ENCODE measurements at regions not wholly inside any gene's neighbourhood (a gene's known extent, or its start where the extent isn't known, plus 50 kb on each side); places are given as distances from the start of the nearest gene placed in this dataset.

- no peak for DNase-seq (ENCODE audit: low spot score)
Measured at GRCh38 chr6:14665827-14666724, 548.5 kb downstream of the CD83 start.

- no peak for DNase-seq (ENCODE audit: low spot score)
Measured at GRCh38 chr6:14670806-14671205, 553.2 kb downstream of the CD83 start.

GRCh38 chr6:14671261-14671681 lies 553.7 kb downstream of the CD83 start:
- no peak for DNase-seq (ENCODE audit: low spot score)

- no peak for DNase-seq (ENCODE audit: low spot score)
Measured at GRCh38 chr6:14671937-14672336, 554.4 kb downstream of the CD83 start.

- DNase-seq (ENCODE audit: low spot score) = no peak
Measured at GRCh38 chr6:14673201-14673600, 555.6 kb downstream of the CD83 start.

- no peak for DNase-seq (ENCODE audit: low spot score)
Measured at GRCh38 chr6:14674458-14674857, 556.9 kb downstream of the CD83 start.

- DNase-seq (ENCODE audit: low spot score) = no peak
Measured at GRCh38 chr6:14674867-14675648, 557.5 kb downstream of the CD83 start.

GRCh38 chr6:14676064-14676463 lies 558.5 kb downstream of the CD83 start:
- no peak for DNase-seq (ENCODE audit: low spot score)

GRCh38 chr6:14676977-14677781 lies 559.6 kb downstream of the CD83 start:
- no peak for DNase-seq (ENCODE audit: low spot score)

- DNase-seq (ENCODE audit: low spot score) = no peak
Measured at GRCh38 chr6:14681699-14682487, 564.0 kb upstream of the JARID2 start.

- DNase-seq (ENCODE audit: low spot score) = no peak
Measured at GRCh38 chr6:14682812-14683211, 563.1 kb upstream of the JARID2 start.

GRCh38 chr6:14689639-14690038 lies 556.2 kb upstream of the JARID2 start:
- no peak for DNase-seq (ENCODE audit: low spot score)

- no peak for DNase-seq (ENCODE audit: low spot score)
Measured at GRCh38 chr6:14690120-14691056, 555.5 kb upstream of the JARID2 start.

GRCh38 chr6:14692208-14692607 lies 553.7 kb upstream of the JARID2 start:
- no peak for DNase-seq (ENCODE audit: low spot score)

- no peak for DNase-seq (ENCODE audit: low spot score)
Measured at GRCh38 chr6:14693301-14694192, 552.3 kb upstream of the JARID2 start.

GRCh38 chr6:14694308-14694707 lies 551.6 kb upstream of the JARID2 start:
- no peak for DNase-seq (ENCODE audit: low spot score)

- DNase-seq (ENCODE audit: low spot score) = no peak
Measured at GRCh38 chr6:14695579-14695978, 550.3 kb upstream of the JARID2 start.

GRCh38 chr6:14696367-14696766 lies 549.5 kb upstream of the JARID2 start:
- no peak for DNase-seq (ENCODE audit: low spot score)

- no peak for DNase-seq (ENCODE audit: low spot score)
Measured at GRCh38 chr6:14697427-14697826, 548.4 kb upstream of the JARID2 start.

Data from Ammon's horn (tissue), 1 donor.